GM12873 (cell line): ENCODE measurements at regions not wholly inside any gene's neighbourhood (a gene's known extent, or its start where the extent isn't known, plus 50 kb on each side); places are given as distances from the start of the nearest gene placed in this dataset.

Experiments
- CTCF ChIP-seq: IDR thresholded peaks from 2 replicates; pipeline ENCODE4 v1.5.1; 2012; ENCODE audit warnings: low read depth, mild to moderate bottlenecking, moderate library complexity, low read length, control low read depth; ENCODE audit not compliant: insufficient read depth; ENCODE audit errors: missing control alignments

- TF ChIP-seq CTCF: no peak
These were observed 292.7 kb upstream of the RASA1 start for GRCh38 chr5:86974955-86975354.

GRCh38 chr5:86977190-86977589, 290.5 kb upstream of the RASA1 start:
- TF ChIP-seq CTCF: no peak

GRCh38 chr5:86977808-86978207, 289.9 kb upstream of the RASA1 start:
- no peak for TF ChIP-seq CTCF

- no peak for TF ChIP-seq CTCF
These were observed 287.8 kb upstream of the RASA1 start for GRCh38 chr5:86979811-86980411.

GRCh38 chr5:86981898-86982297, 285.8 kb upstream of the RASA1 start:
- TF ChIP-seq CTCF: no peak

- TF ChIP-seq CTCF: no peak
These were observed 284.5 kb upstream of the RASA1 start for GRCh38 chr5:86983208-86983607.

- no peak for TF ChIP-seq CTCF
These were observed 280.8 kb upstream of the RASA1 start for GRCh38 chr5:86986837-86987236.
